Fibroblast of lung (primary cell): ENCODE measurements at regions not wholly inside any gene's neighbourhood (a gene's known extent, or its start where the extent isn't known, plus 50 kb on each side); places are given as distances from the start of the nearest gene placed in this dataset.

Experiments
- DNase-seq, 2 donors: peaks; one replicate each; pipeline versions ENCODE4 v3.0.0 to v3.0.0-alpha.2; 2010; ENCODE audit warnings: low read depth in 2 of 2
- H2AFZ ChIP-seq: 2 replicates; pipeline ENCODE4 v1.5.1; 2012; ENCODE audit warnings: low read length, control low read depth, inconsistent platforms
- H3K27ac ChIP-seq: 2 replicates; pipeline ENCODE4 v1.5.1; 2011; ENCODE audit warnings: low read length, control low read depth; ENCODE audit not compliant: insufficient read depth
- H3K27me3 ChIP-seq: 2 replicates; pipeline ENCODE4 v1.5.1; 2011; ENCODE audit warnings: mild to moderate bottlenecking, low read length; ENCODE audit not compliant: control insufficient read depth, insufficient read depth
- H3K36me3 ChIP-seq: 2 replicates; pipeline ENCODE4 v1.5.1; 2011; ENCODE audit warnings: low read length; ENCODE audit not compliant: control insufficient read depth, insufficient read depth
- H3K4me1 ChIP-seq: 2 replicates; pipeline ENCODE4 v1.5.1; 2011; ENCODE audit warnings: low read length; ENCODE audit not compliant: control insufficient read depth, insufficient read depth; ENCODE audit errors: extremely low read depth
- H3K4me2 ChIP-seq: 2 replicates; pipeline ENCODE4 v1.5.1; 2011; ENCODE audit warnings: low read length, control low read depth; ENCODE audit not compliant: insufficient read depth; ENCODE audit errors: extremely low read depth
- H3K4me3 ChIP-seq, 4 experiments: fragments of 200-600 bp in 1 of 4; sonication (generic) in 1 of 4; replicated peaks in 1 of 4; 2 replicates each; pipeline ENCODE4 v1.5.1; 2011 to 2016; ENCODE audit warnings: low read length in 4 of 4, low read depth in 3 of 4, mild to moderate bottlenecking in 3 of 4, control low read depth in 2 of 4, inconsistent platforms in 1 of 4, mixed read lengths in 1 of 4; ENCODE audit not compliant: insufficient read depth in 1 of 4; ENCODE audit errors: control extremely low read depth in 1 of 4
- H3K79me2 ChIP-seq: 2 replicates; pipeline ENCODE4 v1.5.1; 2012; ENCODE audit warnings: mild to moderate bottlenecking, low read length, inconsistent platforms; ENCODE audit not compliant: control insufficient read depth, insufficient read depth
- H3K9ac ChIP-seq: 2 replicates; pipeline ENCODE4 v1.5.1; 2011; ENCODE audit warnings: mild to moderate bottlenecking, low read length, control low read depth; ENCODE audit not compliant: insufficient read depth
- H3K9me3 ChIP-seq: 2 replicates; pipeline ENCODE4 v1.5.1; 2012; ENCODE audit warnings: low read depth, low read length; ENCODE audit not compliant: control insufficient read depth, insufficient read depth
- H4K20me1 ChIP-seq: 2 replicates; pipeline ENCODE4 v1.5.1; 2011; ENCODE audit warnings: low read length; ENCODE audit not compliant: control insufficient read depth, insufficient read depth; ENCODE audit errors: extremely low read depth
- CTCF ChIP-seq, 2 donors: IDR thresholded peaks in 1 of 2; conservative IDR thresholded peaks in 1 of 2; 1 replicate in 1 of 2; 2 replicates in 1 of 2; pipeline ENCODE4 v1.5.1; 2011 to 2012; ENCODE audit warnings: low read length in 2 of 2, control low read depth in 1 of 2, inconsistent platforms in 1 of 2, low read depth in 1 of 2, mild to moderate bottlenecking in 1 of 2
- EZH2 ChIP-seq: IDR thresholded peaks from 2 replicates; pipeline ENCODE4 v1.5.1; 2012; ENCODE audit warnings: low read length, control low read depth, mild to moderate bottlenecking; ENCODE audit errors: missing control alignments

DNA sequence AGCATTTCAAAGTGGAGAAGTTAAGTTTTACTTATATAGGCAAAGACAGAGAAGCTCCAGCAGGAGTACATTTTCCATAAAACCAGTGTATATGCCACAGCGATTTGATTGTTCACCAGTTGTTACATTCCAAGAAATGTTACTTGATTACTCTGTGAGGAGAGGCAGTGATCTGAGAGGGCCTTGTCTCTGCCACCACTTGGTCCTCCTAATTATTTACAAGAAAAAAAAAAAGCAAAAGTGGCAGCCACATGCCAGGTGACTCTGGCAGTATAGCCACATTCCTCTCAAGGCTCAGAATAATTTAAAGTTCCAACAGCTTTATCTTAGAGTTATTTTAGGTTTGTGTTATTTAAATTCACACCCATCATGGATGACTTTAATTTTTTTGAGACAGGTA lies 1077.8 kb downstream of the ZPLD1 start:
- DNase-seq = no peak
- Histone ChIP-seq H3K27me3 (no peaks in the 10 kb centered on the region), H4K20me1 (no peaks in the 10 kb centered on the region), H3K79me2 (no peaks in the 10 kb centered on the region), H3K9me3 (no peaks in the 10 kb centered on the region), H3K4me2 (no peak overlapping the region), H3K4me1 (no peaks in the 10 kb centered on the region), H3K27ac (no peak overlapping the region), H3K36me3 (no peaks in the 10 kb centered on the region), H2AFZ (no peak overlapping the region), H3K9ac (no peak overlapping the region), H3K4me3 (no peak overlapping the region)
- no peak for TF ChIP-seq CTCF (conservative IDR thresholded peaks at IDR 0.05 in 1 of 2, IDR thresholded peaks at IDR 0.05 in 1 of 2; ENCODE audit: low read depth in 1 of 2, low read length in 2 of 2)
- TF ChIP-seq EZH2 = no peak

DNA sequence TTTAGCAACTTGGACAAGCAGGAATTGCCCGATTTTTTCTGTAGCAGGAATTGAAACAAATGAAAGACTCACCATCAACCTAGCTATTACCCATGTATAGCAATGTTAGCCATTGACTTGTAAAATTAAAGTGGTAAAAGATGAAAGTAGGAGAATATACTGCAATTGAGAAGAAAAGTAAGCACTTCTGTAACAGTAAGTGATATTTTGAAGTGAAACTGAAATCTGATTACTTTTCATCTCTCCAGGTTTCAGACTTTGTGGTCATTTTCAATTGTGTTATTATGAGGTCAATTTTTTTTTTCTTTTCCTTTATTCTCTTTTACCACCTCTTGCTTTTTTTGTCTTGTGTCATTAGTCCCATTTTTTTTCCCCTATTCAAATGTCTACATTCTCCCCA lies 1078.2 kb downstream of the ZPLD1 start:
- Histone ChIP-seq H3K27me3 (no peaks in the 10 kb centered on the region), H3K36me3 (no peaks in the 10 kb centered on the region), H4K20me1 (no peaks in the 10 kb centered on the region), H3K79me2 (no peaks in the 10 kb centered on the region), H3K9me3 (no peaks in the 10 kb centered on the region), H3K27ac (no peak overlapping the region), H3K4me3 (no peak overlapping the region), H3K4me1 (no peaks in the 10 kb centered on the region), H2AFZ (no peak overlapping the region), H3K9ac (no peak overlapping the region), H3K4me2 (no peak overlapping the region)
- TF ChIP-seq CTCF (conservative IDR thresholded peaks at IDR 0.05 in 1 of 2, IDR thresholded peaks at IDR 0.05 in 1 of 2; ENCODE audit: low read depth in 1 of 2, low read length in 2 of 2) (no peak), EZH2 (no peak)
- DNase-seq = no peak

DNA sequence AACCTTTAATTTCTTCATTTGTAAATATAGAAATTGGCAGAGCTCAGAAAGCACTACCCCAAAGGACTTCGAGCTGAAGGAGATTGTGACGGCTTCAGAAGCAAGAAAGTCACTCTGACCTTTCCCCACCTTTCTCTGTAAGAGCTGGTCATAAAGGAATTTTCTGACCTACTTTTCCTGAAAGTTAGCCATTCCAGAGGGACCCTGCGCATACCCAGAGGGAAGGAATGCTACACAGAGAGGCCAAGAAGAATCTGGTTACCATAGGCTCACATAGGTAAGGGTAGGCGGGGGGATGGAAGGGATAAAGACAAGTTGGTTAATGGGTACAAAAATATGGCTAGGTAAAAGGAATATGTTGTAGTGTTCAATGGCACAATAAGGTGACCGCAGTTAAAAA lies 1080.3 kb downstream of the ZPLD1 start:
- Histone ChIP-seq H3K27me3 (no peaks in the 10 kb centered on the region), H3K9me3 (no peaks in the 10 kb centered on the region), H3K36me3 (no peaks in the 10 kb centered on the region), H3K4me1 (no peaks in the 10 kb centered on the region), H3K79me2 (no peaks in the 10 kb centered on the region), H3K27ac (no peak overlapping the region), H2AFZ (no peak overlapping the region), H4K20me1 (no peaks in the 10 kb centered on the region), H3K9ac (no peak overlapping the region), H3K4me2 (no peak overlapping the region), H3K4me3 (no peak overlapping the region)
- TF ChIP-seq EZH2 = no peak
- no peak for TF ChIP-seq CTCF (conservative IDR thresholded peaks at IDR 0.05 in 1 of 2, IDR thresholded peaks at IDR 0.05 in 1 of 2; ENCODE audit: low read depth in 1 of 2, low read length in 2 of 2)
- no peak for DNase-seq
